GM13977 (cell line): ENCODE measurements at regions not wholly inside any gene's neighbourhood (a gene's known extent, or its start where the extent isn't known, plus 50 kb on each side); places are given as distances from the start of the nearest gene placed in this dataset.
"Not testable (repeated sequence)": the region's sequence is repeated elsewhere in the genome, so short reads cannot be mapped to it uniquely, and the experiment has no call there.

ENCODE experiments used
- DNase-seq: peaks from one replicate; pipeline ENCODE4 v3.0.0; 2012; ENCODE audit warnings: low spot score
- CTCF ChIP-seq: IDR thresholded peaks from 2 replicates; pipeline ENCODE4 v1.5.1; 2012; ENCODE audit warnings: mild to moderate bottlenecking, control low read depth; ENCODE audit not compliant: insufficient read depth; ENCODE audit errors: extremely low read depth, missing control alignments
- in situ Hi-C: fragments of 300-500 bp; cut with MboI; formaldehyde crosslinking; loops from one replicate; pipeline ENCODE4 v1.12.0; 2022; ENCODE audit warnings: low sequenced_read_pairs, low pct_unique_long_range_greater_than_20kb, mixed read lengths, inconsistent platforms; ENCODE audit not compliant: unreplicated experiment

- no peak for TF ChIP-seq CTCF
- no peak for DNase-seq
- in situ Hi-C loops, result no loop called here
These were observed 806.5 kb downstream of the PRELID2 start for GRCh38 chr5:145028626-145029025.

- no peak for DNase-seq
- in situ Hi-C loops, result no loop called here
- no peak for TF ChIP-seq CTCF
These were observed 807.9 kb downstream of the PRELID2 start for GRCh38 chr5:145027286-145027685.

DNA sequence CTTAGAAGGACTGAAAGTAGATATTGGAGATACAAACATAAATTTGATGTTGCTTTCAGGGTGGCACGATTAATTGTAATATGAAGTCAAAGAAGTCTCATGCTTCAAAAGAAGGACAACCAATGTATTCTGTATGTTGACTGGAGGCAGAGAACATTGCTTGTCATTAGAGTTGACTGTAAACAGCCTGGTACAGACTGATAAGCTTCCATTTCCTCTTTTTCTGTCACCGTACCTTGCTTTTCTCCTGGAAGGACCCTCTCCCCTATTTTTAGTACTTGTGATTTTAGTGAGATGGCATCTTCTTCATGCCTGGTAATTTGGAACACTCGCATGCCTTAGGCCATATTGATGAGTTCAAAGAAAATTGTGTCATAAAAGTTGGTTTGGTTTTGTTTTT lies 809.4 kb downstream of the PRELID2 start:
- DNase-seq, result no peak
- no peak for TF ChIP-seq CTCF

DNA sequence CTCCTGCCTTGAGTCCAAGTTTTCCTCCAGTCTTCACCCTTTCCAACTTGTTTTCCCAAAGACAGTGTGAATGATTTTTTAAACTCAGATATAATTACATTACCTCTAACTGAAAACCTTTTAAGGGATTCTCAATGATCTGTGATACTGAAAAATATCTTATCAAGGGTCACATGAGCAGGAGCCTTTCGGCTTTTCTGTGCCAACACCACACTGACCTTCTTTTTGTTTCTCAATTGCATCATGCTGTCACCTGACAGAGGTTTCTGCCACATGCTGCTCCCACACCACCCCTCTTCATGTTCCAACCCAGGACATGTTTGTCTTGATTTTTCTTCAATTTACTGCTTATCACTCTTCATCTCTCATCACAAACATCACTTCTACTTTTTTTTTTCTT lies 820.0 kb downstream of the PRELID2 start:
- TF ChIP-seq CTCF, result no peak
- in situ Hi-C loops, result no loop called here
- no peak for DNase-seq

More for the DNA sequence above, 809.4 kb downstream of the PRELID2 start:
- in situ Hi-C loops, result no loop called here

DNA sequence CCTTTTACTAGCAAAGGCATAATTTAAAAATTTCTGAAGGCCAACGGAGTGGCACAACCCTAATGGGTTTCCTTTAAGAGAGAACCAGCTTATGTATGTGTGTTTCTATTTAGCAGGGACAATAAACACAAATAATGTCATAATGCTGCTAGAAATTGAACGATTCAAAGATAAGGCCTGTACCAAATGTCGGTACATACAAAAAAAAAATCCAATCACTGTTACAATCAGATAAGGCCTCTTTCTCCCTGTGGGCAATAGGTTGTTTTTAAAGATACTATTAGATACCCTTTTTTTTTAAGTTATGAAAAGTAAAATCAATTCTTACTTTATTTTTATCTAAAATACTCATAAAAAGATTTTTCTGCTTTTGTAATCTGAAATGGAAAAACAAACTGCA lies 821.0 kb downstream of the PRELID2 start:
- in situ Hi-C loops, result no loop called here
- no peak for DNase-seq
- no peak for TF ChIP-seq CTCF

GRCh38 chr5:145010834-145011233 lies 824.3 kb downstream of the PRELID2 start:
- in situ Hi-C loops, result no loop called here
- TF ChIP-seq CTCF, result no peak

GRCh38 chr5:145008876-145009530 lies 826.1 kb downstream of the PRELID2 start:
- DNase-seq, result no peak
- no peak for TF ChIP-seq CTCF
- in situ Hi-C loops, result no loop called here

More at GRCh38 chr5:145010834-145011233, 824.3 kb downstream of the PRELID2 start:
- DNase-seq, result no peak

- in situ Hi-C loops, DNase-seq: not testable (repeated sequence)
These were observed 823.7 kb downstream of the KCTD16 start for GRCh38 chr5:144994356-144994755.
